GM20000 (cell line): ENCODE measurements at regions not wholly inside any gene's neighbourhood (a gene's known extent, or its start where the extent isn't known, plus 50 kb on each side); places are given as distances from the start of the nearest gene placed in this dataset.

ENCODE experiments used
- DNase-seq: peaks from one replicate; pipeline ENCODE4 v3.0.0; 2012; ENCODE audit warnings: low spot score
- CTCF ChIP-seq: IDR thresholded peaks from 2 replicates; pipeline ENCODE4 v1.5.1; 2012; ENCODE audit warnings: mild to moderate bottlenecking, control low read depth; ENCODE audit errors: extremely low read depth, missing control alignments

- no peak for TF ChIP-seq CTCF
Observed at GRCh38 chr6:99152347-99152643, 197.2 kb downstream of the FAXC start.

GRCh38 chr6:99151634-99152346 lies 197.7 kb downstream of the FAXC start:
- peak; percentile 79 for TF ChIP-seq CTCF
- peak; percentile 63 for DNase-seq

More at GRCh38 chr6:99152347-99152643, 197.2 kb downstream of the FAXC start:
- no peak for DNase-seq

- no peak for DNase-seq
- no peak for TF ChIP-seq CTCF
Observed at GRCh38 chr6:99148761-99149160, 200.7 kb downstream of the FAXC start.

GRCh38 chr6:99148111-99148510 lies 200.4 kb upstream of the FBXL4 start:
- DNase-seq, result no peak
- no peak for TF ChIP-seq CTCF

GRCh38 chr6:99147206-99147605 lies 199.5 kb upstream of the FBXL4 start:
- DNase-seq, result no peak
- no peak for TF ChIP-seq CTCF

GRCh38 chr6:99146711-99147110 lies 199.0 kb upstream of the FBXL4 start:
- no peak for DNase-seq
- no peak for TF ChIP-seq CTCF

- no peak for DNase-seq
- TF ChIP-seq CTCF, result no peak
Observed at GRCh38 chr6:99145738-99146137, 198.0 kb upstream of the FBXL4 start.
